Retinal pigment epithelial cell (primary cell): ENCODE measurements at regions not wholly inside any gene's neighbourhood (a gene's known extent, or its start where the extent isn't known, plus 50 kb on each side); places are given as distances from the start of the nearest gene placed in this dataset.

Source experiments
- DNase-seq: peaks from one replicate; pipeline ENCODE4 v3.0.0-alpha.2; 2010; ENCODE audit warnings: low read depth
- H3K4me3 ChIP-seq: 2 replicates; pipeline ENCODE4 v1.5.1; 2011; ENCODE audit warnings: mild to moderate bottlenecking, low read length, control low read depth, moderate library complexity
- CTCF ChIP-seq: conservative IDR thresholded peaks from 2 replicates; pipeline ENCODE4 v1.5.1; 2011; ENCODE audit warnings: low read depth, low read length, control low read depth, inconsistent platforms

DNA sequence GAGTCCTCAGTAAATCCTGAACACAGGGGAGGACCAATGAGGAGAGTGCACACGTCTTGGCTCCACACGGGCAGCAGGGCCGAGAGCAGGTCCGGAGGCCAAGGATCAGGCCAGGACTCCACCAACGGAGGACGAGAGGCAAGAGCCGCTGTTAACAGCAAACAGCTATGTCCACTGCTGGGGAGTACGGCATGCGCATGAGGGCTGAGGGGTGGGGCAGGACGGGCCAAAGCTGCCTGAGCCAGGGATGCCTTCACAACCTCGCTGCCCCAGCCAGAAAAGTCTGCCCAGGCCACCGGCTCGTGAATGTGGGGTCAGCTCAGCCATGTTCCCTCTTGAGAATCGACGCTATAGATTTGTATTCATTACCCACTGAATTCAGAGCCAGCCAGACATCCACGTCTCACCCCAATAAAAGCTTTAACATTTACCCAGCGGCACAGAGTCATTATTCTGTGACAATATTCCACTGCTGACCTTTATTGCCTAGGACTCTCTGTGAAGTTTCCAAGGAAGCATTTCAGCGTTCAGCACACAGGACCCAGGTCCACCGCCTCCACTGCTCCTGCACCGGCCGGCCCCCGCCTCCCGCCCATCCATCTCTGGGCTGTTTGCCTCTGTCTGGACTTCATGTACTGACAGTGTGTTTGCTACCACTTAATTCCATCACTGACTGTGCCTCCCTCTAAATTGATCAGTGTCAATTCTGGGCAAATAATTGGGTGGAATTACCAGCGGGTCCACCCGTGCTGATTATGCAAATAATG is 384.9 kb downstream of the SHANK2 start:
- no peak for TF ChIP-seq CTCF

GRCh38 chr11:70868341-70868885 is 384.0 kb downstream of the SHANK2 start:
- TF ChIP-seq CTCF, result no peak
- no peak for DNase-seq
- H3K4me3 ChIP-seq, result no peak overlapping the region

More for the DNA sequence above, 384.9 kb downstream of the SHANK2 start:
- DNase-seq, result no peak
- H3K4me3 ChIP-seq, result no peak overlapping the region

- DNase-seq, result no peak
Observed at GRCh38 chr11:70869054-70869453, 383.3 kb downstream of the SHANK2 start.

DNA sequence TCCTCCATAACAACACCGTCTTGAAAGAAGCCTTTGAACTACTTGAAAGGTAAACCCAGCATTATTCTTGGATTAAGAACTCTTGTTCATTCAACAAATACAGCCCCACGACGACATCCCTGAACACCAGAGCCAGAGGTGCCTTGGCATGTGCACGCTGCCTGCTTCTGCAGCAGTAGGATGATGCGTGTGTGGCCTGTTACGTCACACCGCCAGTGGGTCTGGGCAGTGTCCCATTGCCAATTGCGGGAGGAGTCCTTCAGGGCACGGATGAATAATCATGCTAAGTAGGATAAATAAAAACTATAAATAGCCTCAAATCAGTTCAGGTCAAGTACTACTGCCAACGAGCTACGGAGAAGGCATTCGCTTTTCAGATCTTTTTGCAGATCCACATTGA is 380.5 kb downstream of the SHANK2 start:
- no peak for TF ChIP-seq CTCF
- no peak for DNase-seq

More at GRCh38 chr11:70869054-70869453, 383.3 kb downstream of the SHANK2 start:
- no peak overlapping the region for H3K4me3 ChIP-seq
- no peak for TF ChIP-seq CTCF

DNA sequence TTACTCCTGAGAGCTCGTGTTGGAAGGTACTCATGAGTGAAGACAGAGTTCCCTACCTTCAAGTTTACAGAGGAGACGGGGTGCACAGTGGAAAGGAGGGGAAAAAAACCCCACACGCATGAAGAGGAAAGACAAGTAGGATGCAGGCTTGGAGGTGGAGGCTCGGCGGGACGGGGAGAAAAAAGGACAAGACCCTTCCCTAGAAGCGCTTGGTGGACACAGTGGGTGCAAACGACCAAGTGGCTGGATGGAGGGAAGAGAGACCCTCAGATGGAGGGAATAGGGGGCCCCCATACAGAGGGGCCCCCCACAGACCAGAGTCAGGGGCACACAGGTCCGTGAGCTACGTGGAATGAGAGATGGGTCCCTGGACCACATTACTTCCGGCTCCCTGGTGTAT is 380.1 kb downstream of the SHANK2 start:
- no peak for TF ChIP-seq CTCF
- DNase-seq, result no peak
- no peak overlapping the region for H3K4me3 ChIP-seq

More for the DNA sequence above, 380.5 kb downstream of the SHANK2 start:
- no peak overlapping the region for H3K4me3 ChIP-seq

DNA sequence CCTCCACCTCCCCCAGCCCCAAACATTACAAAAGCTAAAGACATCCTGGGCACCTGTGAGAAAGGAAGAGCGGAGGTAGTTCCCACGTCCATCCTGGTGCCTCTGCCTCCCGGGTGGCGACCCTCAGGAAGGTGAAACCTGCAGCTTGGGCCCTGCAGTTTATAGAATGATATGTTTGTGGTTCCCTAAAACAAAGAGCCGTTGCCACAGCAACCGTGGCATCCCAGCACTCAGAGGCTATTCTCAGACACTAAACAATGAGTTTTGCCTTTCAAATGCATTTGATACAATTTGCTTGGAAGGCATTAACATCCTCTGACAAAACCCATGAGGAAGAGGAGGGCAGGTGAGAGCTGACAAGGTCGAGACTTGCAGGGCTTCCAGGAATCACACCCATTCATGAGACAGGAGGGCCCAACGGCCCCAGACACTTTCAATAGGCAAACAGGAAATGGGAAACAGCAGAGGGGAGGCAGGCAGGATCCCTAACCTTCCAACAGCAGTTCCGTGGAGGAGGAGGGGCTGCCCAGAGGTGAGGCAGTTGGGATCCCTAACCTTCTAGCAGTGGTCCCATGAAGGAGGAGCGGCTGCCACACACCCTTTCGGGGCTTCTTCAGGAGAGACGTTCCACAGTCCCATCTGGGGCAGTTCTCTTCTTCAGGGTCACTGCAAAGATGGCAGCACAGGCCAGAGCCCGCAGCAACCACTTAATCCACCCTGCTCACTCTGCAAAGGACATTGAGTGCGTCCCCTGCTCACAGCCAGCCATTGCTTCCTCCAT is 379.2 kb downstream of the SHANK2 start:
- no peak overlapping the region for H3K4me3 ChIP-seq
- no peak for TF ChIP-seq CTCF
- no peak for DNase-seq
